MM.1S (cell line): ENCODE measurements at regions not wholly inside any gene's neighbourhood (a gene's known extent, or its start where the extent isn't known, plus 50 kb on each side); places are given as distances from the start of the nearest gene placed in this dataset.

Experiments
- CTCF ChIP-seq: fragments of 300-600 bp; sonication (generic); IDR thresholded peaks from 2 replicates; pipeline ENCODE4 v1.5.1; 2016; ENCODE audit warnings: antibody characterized with exemption, low read length, mixed read lengths
- EZH2 ChIP-seq: fragments of 300-600 bp; sonication (generic); optimal IDR thresholded peaks from 2 replicates; pipeline ENCODE3; 2017; ENCODE audit warnings: low read depth, mild to moderate bottlenecking, antibody characterized with exemption, low read length, mixed read lengths
- EZH2phosphoT487 ChIP-seq: fragments of 300-600 bp; sonication (generic); IDR thresholded peaks from 2 replicates; pipeline ENCODE4 v1.6.1; 2018; ENCODE audit warnings: antibody characterized with exemption, low read length

- TF ChIP-seq EZH2: no peak
- TF ChIP-seq CTCF: no peak
- TF ChIP-seq EZH2phosphoT487: no peak
Observed at GRCh38 chr3:144557515-144557914, 585.9 kb downstream of the DIPK2A start.
